Putamen (tissue), 1 donor: ENCODE measurements at regions not wholly inside any gene's neighbourhood (a gene's known extent, or its start where the extent isn't known, plus 50 kb on each side); places are given as distances from the start of the nearest gene placed in this dataset.
"Not testable (repeated sequence)": the region's sequence is repeated elsewhere in the genome, so short reads cannot be mapped to it uniquely, and the experiment has no call there.

Experiments used
- DNase-seq: peaks from one replicate; pipeline ENCODE4 v3.0.0-alpha.2; 2016; ENCODE audit warnings: low spot score

DNA sequence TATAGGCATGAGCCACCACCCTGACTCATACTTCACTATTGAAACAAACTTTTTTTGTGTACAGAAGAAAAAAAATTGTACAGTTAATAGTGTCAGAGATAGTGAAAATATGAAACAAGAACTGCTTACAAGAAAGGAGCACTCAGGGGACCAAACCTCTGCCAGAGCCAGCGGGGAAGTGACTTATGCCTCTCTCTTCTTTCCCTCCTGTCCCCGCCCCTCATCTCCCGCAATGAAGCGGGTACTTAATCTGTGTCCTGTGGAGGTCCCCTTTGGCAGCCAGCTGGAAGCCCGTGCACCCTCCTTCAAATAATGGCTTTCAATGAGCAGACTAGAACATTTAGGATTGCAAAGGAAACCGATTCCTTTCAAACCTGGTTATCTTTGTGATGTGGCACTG lies 51.5 kb downstream of the PPIAL4A start:
- DNase-seq: not testable (repeated sequence)

DNA sequence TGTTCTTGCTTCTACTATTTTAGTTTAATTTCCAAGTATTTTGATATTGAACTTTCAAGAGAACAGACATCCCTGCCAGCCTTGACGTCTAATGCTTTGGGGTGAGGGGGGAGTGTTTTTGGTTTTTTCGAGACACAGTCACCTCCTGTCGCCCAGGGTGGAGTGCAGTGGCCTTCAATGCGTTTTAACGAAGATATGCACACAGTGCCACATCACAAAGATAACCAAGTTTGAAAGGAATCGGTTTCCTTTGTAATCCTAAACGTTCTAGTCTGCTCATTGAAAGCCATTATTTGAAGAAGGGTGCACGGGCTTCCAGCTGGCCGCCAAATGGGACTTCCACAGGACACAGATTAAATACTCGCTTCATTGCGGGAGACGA lies 52.3 kb downstream of the PPIAL4A start:
- not testable (repeated sequence) for DNase-seq

DNA sequence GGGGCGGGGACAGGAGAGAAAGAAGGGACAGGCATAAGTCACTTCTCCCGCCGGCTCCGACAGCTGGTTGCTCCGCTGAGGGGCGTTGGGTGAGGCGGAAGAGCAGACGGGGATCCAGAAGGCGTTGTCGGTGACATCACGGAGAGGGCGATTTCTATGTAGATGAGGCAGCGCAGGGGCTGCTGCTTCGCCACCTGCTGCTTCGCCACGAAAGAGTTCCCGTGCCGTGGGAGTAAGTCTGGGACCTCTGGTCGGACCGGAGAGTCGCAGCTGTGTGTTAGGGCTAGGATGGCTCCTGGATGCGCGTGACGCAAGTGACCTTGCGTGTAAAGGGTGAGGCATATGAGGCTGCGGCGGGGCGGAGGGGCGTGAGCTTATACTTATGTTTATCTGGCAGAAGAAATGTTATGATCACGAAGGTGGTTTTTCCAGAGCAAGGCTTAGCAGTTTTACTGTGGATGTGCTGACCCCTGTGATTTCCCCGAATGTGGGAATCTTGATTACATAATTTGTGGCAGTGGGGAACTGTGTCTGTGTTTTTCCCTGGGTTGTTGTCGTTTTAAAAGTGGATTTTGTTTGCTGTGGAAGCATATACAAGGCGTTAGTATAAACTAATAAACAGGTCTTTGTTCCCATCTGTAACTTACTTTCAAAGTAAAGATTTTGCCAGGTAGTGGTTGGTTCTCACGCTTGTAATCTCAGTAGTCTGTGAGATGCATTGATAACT lies 52.8 kb downstream of the PPIAL4A start:
- peak; percentile 27 for DNase-seq

DNA sequence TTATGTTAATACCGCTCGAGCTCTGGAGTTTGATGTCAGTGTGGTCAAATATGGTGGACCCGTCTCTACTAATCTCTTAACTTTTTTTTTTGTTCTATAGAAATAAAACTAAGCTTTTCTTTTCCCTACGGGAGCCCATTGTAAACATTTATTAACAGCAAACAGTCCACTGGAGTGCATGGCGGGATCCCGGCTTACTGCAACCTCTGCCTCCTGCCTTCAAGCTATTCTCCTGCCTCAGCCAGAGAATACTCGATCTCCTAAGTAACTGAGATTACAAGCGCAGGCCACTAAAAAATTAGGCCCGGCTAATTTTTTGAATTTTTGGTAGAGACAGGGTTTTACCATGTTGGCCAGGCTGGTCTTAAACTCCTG lies 53.4 kb downstream of the PPIAL4A start:
- DNase-seq: not testable (repeated sequence)

DNA sequence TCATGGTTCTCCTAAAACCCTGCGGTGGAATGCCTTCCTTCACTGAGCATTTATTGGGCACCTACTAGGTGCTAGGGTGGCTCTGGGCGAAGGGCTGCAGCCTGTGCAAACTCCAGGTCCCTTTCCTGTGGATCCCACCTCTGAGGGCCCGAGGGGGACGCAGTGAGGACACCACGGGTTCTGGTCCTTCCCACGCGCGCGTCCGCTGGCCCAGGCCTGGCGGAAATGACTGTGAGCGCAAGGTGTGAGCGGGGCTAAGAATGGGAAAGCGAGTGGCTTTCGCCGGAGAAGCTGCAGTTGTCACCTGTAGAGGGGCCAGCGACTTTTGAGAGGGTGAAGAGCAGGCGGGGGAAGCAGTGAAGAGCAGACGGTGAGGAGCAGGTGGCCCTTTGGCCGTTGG lies 55.1 kb downstream of the PPIAL4A start:
- DNase-seq: not testable (repeated sequence)

DNA sequence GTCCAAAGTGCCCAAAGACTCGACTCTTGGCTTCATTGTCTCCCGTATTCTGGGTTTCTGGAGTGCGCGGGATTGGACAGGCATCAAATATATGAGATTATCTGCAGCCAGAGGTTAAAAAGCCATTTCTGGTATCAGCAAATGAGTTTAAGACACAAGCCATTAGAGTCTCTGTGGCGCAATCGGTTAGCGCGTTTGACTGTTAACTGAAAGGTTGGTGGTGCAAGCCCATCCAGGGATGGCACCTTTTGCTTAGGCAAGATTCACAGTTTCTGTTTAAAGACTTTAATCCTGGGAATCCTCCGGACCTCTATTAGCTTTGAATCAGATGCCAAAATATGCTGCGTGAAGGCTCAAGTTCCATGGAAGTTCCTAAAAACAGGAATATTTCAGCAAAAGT lies 55.6 kb downstream of the PPIAL4A start:
- DNase-seq: not testable (repeated sequence)

DNA sequence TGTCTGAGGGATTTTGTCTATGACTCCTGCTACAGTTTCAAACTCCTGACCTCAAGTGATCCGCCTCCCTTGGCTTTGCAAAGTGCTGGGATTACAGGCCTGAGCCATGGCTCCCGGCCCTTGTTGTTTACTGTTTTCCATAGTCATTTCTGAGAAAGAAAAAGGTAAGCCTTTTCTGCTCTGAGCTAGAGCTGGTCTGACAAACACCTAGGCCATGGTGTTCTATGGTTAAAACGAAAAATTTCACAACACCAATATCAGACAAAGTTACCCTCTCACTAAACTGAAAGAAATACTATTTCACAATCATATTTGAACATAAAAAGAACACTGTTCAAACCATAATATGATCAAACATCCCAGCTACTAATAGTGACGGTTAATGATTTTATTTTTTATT lies 57.5 kb downstream of the PPIAL4A start:
- DNase-seq: not testable (repeated sequence)

DNA sequence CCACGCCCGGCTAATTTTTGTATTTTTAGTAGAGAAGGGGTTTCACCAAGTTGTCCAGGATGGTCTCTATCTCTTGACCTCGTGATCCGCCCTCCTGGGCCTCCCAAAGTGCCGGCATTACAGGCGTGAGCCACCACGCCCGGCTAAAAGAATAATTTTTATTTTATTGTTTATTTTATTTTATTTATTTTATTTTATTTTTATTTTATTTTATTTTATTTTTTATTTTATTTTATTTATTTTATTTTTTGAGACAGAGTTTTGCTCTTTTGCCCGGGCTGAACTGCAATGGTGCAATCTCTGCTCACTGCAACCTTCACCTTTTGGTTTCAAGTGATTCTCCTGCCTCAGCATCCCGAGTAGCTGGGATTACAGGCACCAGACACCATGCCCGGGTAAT lies 60.2 kb downstream of the PPIAL4A start:
- not testable (repeated sequence) for DNase-seq

DNA sequence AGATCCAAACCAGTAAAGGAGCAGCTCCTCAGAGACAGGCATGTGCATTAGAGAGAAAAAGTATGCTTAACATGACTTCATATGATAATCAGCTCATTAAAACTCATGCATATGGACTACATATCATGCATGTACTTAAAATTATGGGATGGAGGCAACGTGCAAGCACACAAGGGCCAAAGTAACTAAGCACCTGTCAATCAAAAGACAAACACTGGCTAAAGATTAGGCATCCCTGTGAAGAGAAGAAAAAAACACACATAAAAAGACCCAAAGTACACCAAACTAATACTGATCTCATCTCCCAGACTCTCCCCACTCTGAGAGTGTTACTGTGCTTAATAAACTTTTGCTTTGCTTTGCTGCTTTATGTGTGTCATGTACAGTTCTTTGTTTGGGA lies 61.1 kb downstream of the PPIAL4A start:
- not testable (repeated sequence) for DNase-seq

DNA sequence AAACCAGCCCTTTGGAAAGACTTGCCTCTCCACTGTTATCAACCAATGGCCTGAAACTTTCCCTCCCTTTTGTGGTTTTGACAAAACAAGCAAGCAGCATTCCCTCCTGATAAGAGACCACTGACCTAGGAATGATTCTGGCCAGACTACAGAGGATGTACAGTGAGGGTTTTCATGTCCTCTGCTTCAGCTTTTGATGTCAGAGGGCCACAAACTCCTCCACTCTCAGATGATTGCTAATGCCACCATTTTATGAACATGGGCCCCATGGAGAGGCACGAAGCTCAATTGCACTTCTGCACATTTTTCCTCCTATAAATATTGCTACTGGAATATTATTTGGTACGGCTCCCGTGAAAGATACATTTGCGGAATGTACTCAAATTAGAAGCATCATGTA lies 61.5 kb downstream of the PPIAL4A start:
- not testable (repeated sequence) for DNase-seq

DNA sequence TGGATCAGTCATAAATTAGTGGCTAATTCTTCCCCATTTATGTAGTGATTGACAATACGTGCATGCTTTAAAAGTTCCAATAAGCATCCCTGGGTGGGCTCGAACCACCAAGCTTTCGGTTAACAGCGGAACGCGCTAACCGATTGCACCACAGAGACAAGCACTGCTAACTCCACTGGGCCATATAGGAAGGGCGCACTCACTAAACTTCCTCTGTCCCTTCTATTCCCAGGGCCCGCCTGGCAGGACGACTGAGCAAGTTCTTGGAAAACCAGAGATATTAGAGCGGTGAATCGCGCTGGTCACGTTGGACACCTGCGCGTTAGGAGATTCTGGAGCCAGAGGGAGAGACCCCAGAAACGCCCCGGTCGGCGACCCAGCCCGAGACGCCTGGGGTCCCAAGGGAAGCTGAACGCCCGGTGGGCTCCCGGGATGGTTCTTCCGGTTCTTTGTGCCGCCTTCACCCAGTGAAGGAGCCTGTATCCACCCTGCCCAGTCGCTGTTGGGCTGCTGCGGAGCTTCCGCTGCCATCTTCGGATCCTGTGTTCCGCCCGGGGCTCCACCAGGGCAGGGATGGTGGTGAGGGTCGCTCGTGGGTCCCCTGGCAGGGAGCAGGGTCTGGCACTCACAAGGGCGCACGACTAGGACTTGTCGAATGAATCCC lies 62.8 kb downstream of the PPIAL4A start:
- DNase-seq: not testable (repeated sequence)

DNA sequence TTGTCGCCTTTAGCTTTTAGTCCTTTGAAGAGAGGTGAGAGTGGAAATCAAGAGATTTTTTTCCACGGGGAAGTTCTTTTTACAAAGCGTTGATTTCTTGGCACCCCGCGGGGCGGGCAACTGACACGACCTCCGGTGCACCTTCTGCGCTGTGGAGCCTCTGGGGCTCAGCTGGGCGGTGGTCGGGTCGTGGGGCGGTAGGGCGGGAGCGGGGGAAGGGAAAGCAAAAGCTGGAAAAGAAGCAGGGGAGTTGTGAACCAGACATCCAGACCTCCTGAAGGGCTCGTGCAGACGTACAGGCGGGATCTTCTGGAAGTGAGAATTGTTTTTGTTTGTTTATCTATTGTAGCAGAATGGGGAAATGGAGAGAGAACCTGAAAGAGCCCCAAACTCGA lies 63.3 kb downstream of the PPIAL4A start:
- DNase-seq: not testable (repeated sequence)

DNA sequence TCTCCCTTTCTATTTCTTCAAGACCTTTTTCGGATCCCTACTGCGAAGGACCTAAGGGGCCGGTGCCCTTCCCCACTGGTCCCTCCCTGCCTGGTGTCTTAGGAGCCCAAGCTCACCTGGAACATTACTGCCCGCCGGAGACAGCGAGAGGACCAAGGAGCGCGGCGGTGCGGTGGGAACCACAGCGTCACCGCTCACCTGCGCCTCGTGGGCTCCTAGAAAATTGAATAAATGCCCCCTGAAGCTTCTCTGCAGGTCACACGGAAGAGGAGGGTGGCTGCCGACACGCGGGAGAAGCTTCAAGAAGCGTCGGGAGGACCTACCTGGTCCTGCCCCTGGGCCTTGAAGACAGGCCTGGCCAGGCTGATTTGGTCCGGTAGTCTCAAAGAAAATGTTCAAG lies 65.2 kb downstream of the PPIAL4A start:
- DNase-seq: no peak

DNA sequence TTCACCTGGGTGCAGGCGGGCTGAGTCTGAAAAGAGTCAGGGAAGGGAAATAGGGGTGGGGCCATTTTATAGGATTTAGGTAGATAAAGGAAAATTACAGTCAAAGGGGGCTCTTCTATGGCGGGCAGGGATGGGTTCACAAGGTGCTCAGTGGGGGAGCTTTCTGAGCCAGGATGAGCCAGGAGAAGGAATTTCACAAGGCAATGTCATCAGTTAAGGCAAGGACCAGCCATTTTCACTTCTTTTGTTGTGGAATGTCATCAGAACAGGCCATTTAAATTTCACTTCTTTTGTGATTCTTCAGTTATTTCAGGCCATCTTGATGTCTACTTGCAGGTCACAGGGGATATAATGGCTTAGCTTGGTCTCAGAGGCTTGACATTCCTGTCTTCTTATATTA lies 66.4 kb downstream of the PPIAL4A start:
- not testable (repeated sequence) for DNase-seq

DNA sequence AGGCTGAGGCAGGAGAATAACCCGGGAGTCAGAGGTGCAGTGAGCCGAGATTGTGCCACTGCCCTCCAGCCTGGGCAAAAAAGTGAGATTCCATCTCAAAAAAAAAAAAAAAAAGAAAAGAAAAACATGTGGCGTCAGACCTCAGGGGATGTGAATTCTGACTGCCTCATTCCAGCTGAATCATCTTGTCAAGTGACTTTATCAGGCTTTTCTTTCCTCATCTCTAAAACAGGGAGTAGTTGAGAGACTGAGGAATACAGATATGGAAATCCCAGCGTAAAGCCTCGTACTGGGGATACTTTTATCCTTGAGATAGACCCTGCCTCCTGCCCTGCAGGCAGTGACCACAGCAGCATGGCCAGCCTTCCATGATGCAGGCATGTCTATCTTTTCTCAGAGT lies 76.4 kb downstream of the PPIAL4A start:
- DNase-seq: not testable (repeated sequence)

DNA sequence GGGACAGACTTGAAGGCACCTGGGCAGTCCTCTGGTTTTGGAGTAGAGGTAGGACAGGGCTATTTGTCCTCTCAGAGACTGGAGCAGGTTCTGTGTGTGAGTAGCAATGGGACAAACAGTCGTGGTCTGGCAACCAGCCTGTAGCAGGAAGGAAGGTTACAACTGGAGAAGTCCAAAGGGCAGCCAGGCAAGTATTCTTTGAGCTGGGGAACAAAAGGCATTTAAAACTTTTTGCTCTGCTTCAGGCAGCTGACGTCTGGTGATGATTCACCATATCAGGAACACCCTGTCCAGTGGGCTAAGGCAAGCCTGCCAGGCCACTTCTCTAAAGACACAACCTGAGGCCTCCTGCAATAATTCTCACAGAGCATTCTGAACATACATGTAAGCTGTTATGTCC lies 83.3 kb downstream of the PPIAL4A start:
- not testable (repeated sequence) for DNase-seq

DNA sequence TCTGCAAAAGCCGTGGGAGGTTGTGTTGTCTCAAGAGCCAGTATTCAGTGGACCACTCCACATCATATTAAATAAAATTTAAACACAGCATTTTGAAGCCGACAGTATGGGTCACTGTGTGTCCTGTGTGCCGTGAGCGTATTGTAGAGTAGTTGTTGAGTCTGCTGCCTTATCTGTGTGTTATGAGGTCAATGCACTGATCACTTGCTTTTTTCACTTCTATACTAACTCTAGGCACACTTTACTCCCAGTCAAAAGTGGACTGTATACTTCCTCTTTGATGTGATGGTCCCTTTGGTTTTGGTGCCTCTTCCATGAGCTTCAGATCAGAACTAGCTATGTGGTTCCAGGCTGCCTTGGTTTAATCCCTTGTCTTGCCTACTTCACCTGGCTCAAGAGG lies 84.3 kb downstream of the PPIAL4A start:
- DNase-seq: not testable (repeated sequence)

DNA sequence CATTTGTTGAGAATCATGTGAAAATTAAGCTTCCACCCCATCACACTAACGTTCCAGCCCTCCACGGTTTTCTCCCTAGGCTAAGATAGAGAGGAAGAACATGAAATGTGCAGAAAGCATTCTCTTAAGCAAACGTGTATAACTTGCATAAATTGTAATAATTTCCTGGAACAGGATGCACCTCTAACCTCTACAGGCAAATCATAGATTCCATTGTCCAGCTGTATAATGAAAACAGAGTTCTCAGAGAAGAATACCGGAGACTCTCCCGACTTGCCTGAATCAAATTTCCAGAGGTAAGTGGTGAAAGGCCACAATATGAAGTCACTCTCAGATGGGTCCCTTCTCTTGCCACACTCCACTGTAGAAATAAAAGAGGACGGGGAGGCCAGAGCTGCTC lies 87.7 kb downstream of the PPIAL4A start:
- not testable (repeated sequence) for DNase-seq

DNA sequence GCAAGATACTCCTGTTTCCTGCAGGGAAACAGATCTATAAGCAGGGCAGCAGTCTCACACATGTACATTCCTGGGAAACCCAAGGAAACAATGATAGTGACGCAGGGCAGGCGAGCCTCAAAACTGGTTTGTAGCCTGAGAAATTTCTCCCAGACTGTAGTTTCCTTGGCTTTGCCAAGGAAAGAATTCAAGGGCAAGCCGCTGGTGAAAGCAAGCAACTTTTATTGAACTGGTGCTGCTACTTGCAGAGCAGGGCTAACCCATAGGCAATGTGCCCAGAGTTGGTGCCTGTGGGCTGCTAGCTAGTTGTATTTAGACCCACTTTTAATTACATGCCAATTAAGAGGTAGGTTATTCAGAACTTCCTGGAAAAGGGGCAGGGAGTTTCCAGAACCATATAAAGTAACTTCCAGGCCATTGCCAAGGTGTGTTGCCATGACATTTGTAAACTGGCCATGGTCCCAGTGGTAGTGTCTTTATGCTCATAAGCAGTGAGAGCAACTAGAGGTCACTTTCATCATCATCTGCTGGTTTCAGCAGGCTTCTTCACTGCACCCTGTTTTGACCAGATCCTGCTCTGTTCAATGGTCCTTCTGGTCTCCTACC lies 92.0 kb downstream of the PPIAL4A start:
- DNase-seq: not testable (repeated sequence)

DNA sequence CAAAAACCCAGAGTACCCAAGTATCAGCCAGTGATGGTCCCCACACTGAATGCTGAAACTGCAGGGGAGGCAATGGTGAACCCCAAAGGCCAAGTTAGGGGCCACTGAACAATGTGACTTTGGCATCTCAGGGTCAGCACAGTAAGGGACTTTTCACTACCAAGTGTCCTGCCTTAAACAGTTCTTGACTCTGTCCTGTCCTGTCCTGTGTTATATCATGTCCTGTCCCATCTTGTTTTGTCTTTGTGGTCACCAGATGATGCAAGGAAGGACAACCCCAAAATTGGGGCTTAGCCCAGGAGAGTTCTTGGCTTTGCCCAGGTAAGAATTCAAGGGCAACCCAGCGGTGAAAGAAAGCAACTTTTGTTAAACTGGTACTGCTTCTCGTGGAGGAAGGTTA lies 105.0 kb downstream of the PPIAL4A start:
- DNase-seq: not testable (repeated sequence)

DNA sequence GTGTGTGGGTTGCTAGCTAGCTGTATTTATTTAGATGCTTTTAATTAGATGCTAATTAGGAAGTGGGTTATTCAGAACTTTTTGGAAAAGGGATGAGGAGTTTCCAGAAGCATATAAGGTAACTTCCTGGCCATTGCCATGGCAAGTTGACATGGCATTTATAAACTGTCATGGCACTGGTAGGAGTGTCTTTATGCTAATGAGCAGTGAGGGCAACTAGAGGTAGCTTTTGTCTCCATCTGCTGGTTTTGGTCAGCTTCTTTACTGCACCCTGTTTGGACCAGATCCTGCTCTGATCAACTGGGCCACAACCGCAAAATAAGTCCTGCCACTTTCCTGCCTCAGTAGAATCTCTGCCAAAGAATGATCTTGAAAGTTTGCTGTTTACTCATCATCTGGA lies 105.5 kb downstream of the PPIAL4A start:
- DNase-seq: not testable (repeated sequence)

DNA sequence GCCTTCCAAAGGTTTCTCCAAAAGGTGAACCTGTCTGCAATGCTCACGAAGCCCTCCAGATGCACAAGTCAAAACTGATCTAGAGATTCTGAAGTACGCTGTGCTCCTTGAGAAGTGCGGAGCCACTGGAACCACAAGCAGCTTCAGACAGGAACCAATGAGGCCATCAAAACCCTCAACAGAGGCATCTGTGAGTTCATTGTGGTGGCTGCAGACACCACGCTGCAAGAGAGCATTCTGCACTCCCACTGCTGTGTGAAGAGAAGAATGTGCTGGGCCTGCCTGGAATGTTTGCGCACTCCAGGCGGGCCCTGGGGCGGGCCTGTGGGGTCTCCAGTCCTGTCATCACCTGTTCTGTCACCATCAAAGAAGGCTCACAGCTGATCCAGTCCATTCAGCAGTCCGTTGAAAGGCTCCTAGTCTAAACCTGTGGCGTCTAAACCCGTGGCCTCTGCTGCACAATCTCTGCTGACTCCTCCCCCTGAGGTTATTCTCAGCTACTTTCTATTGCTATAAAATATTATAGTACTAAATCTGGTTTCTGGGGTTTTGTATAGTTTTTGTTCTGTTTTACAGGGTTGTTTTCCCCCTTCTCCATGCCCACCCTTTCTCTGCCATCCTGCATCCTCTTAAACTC lies 111.6 kb downstream of the PPIAL4A start:
- DNase-seq: not testable (repeated sequence)

DNA sequence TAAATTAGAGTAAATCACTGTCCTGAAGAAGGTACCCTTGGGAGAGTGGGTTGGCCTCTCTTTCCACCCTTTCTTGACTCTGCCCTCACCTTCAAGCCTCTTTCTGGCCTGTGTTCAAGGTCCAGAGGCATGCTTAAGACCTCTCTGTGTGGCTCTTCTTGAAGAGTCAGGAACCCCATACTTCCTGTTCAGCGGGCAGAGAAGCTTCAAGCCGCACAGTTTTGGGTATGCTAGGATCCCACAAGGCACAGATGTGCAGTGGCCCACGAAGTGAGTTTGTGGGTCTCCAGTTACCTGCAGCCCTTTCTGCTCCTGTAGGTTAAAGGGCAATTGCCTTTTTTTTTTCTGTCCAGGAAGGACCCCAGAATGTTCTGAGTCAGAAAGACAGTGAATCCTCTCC lies 113.7 kb downstream of the PPIAL4A start:
- DNase-seq: not testable (repeated sequence)
